MM.1S (cell line): ENCODE measurements at regions not wholly inside any gene's neighbourhood (a gene's known extent, or its start where the extent isn't known, plus 50 kb on each side); places are given as distances from the start of the nearest gene placed in this dataset.

Experiments used
- CTCF ChIP-seq: fragments of 300-600 bp; sonication (generic); IDR thresholded peaks from 2 replicates; pipeline ENCODE4 v1.5.1; 2016; ENCODE audit warnings: antibody characterized with exemption, low read length, mixed read lengths
- EZH2phosphoT487 ChIP-seq: fragments of 300-600 bp; sonication (generic); IDR thresholded peaks from 2 replicates; pipeline ENCODE4 v1.6.1; 2018; ENCODE audit warnings: antibody characterized with exemption, low read length

DNA sequence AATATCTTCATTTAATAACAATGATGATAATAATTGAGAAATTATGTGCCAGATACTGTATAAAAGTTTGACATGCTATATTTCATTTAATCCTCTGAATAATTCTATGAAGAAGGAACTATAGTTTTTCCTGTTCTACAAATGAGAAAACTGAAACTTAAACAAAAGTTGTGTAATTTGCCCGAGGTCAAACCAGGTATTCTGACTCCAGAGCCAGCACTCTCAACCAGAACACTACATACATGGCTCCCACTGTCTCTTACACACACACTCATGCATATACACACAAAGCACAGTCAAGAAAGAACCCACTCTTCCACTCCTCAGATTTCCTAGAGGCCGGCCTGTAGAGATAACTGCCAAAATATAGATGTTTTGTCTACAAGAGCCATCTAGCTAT is 374.0 kb upstream of the EMCN start:
- no peak for TF ChIP-seq CTCF
- TF ChIP-seq EZH2phosphoT487: no peak
